Fibroblast of pulmonary artery (primary cell): ENCODE measurements at regions not wholly inside any gene's neighbourhood (a gene's known extent, or its start where the extent isn't known, plus 50 kb on each side); places are given as distances from the start of the nearest gene placed in this dataset.
"Not testable (repeated sequence)": the region's sequence is repeated elsewhere in the genome, so short reads cannot be mapped to it uniquely, and the experiment has no call there.

ENCODE experiments used
- DNase-seq: peaks from one replicate; pipeline ENCODE4 v3.0.0-alpha.2; 2010; ENCODE audit warnings: low read depth
- H3K4me3 ChIP-seq: replicated peaks from 2 replicates; pipeline ENCODE4 v1.5.1; 2011; ENCODE audit warnings: low read depth, mild to moderate bottlenecking, control low read depth, low read length, moderate library complexity
- TF ChIP-seq, protein P1 (sequence below): IDR thresholded peaks from 2 replicates; pipeline ENCODE4 v1.5.1; 2011; ENCODE audit warnings: mild to moderate bottlenecking, control low read depth, low read length, inconsistent platforms; ENCODE audit errors: missing control alignments

DNA sequence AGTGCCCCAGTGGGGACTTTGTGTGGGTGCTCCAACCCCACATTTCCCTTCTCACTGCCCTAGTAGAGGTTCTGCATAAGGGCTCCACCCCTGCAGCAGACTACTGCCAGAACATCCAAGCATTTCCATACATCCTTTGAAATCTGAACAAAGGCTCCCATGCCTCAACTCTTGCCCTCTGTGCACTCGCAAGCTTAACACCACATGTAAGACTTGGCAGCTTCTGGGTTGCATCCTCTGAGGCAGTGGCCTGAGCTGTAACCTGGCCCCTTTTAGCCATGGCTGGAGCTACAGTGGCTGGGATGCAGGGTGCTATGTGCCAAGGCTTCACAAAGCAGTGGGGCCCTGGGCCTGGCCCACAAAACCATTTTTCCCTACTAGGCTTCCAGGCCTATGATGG is 128.9 kb downstream of the TYW3 start:
- TF ChIP-seq, protein P1, sequence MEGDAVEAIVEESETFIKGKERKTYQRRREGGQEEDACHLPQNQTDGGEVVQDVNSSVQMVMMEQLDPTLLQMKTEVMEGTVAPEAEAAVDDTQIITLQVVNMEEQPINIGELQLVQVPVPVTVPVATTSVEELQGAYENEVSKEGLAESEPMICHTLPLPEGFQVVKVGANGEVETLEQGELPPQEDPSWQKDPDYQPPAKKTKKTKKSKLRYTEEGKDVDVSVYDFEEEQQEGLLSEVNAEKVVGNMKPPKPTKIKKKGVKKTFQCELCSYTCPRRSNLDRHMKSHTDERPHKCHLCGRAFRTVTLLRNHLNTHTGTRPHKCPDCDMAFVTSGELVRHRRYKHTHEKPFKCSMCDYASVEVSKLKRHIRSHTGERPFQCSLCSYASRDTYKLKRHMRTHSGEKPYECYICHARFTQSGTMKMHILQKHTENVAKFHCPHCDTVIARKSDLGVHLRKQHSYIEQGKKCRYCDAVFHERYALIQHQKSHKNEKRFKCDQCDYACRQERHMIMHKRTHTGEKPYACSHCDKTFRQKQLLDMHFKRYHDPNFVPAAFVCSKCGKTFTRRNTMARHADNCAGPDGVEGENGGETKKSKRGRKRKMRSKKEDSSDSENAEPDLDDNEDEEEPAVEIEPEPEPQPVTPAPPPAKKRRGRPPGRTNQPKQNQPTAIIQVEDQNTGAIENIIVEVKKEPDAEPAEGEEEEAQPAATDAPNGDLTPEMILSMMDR: no peak
- DNase-seq: no peak
- H3K4me3 ChIP-seq: no peak overlapping the region

DNA sequence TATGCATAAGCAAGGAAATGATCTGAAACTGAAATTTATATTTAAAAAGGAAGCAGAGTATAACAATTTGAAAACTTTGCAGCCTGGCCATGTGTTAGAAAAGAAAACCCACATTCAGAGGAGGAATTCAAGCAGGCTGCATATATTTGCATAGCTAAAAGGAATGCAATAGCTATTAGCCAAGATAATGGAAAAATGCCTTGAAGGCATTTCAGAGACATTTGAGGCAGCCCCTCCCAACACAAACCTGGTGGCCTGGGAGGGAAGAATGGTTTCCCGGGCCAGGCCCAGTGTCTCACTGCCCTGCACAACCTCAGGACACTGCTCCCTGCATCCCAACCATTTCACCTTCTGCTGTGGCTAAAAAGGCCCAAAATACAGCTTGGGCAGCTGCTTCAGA is 136.8 kb downstream of the TYW3 start:
- H3K4me3 ChIP-seq: no peak overlapping the region
- DNase-seq: no peak
- TF ChIP-seq, protein P1: no peak

DNA sequence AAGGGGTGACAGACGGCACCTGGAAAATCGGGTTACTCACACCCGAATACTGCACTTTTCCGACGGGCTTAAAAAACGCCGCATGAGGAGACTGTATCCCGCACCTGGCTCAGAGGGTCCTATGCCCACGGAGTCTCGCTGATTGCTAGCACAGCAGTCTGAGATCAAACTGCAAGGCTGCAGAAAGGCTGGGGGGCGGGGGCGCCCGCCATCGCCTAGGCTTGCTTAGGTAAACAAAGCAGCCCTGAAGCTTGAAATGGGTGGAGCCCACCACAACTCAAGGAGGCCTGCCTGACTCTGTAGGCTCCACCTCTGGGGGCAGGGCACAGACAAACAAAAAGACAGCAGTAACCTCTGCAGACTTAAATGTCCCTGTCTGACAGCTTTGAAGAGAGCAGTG is 144.4 kb downstream of the TYW3 start:
- not testable (repeated sequence) for H3K4me3 ChIP-seq, DNase-seq

DNA sequence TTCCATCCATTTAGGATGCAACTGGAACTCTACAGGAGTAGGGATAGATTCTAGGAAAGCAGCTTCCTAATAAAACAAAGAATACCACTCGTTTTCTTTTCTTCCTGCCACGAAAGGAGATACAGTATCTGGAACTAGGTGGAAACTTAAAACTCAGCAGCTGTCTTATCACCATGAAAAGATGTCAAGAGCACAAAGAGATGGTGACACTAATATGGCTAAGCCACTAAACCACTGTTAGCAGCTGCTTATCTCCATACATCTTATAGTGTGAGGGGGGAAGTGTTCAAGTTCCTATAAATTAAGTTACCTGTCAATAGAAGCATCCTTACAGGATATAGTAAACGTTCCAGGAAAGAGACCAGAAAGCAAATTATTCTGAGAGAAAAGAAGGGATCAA is 162.5 kb downstream of the TYW3 start:
- DNase-seq: no peak
- no peak overlapping the region for H3K4me3 ChIP-seq
- TF ChIP-seq, protein P1: no peak

DNA sequence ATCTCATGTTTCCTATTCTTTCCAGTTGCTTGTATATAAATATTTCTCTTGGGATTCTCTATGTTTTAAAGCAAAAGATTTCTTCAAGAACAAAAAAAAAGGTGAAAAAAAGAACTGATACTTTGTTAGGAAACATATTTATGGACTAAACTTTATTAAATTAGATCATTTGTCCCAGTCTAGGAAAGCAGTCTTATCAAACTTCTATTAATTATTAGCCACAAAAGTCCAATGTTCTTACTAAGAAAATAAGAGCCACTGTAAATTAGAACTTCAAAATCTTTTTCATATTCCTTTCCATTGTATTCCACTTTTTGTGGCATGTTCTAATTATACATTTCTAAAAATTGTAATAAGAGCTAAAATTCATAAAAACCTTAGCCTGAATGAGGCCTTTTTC is 175.2 kb downstream of the TYW3 start:
- no peak for DNase-seq
- TF ChIP-seq, protein P1: no peak
- H3K4me3 ChIP-seq: no peak overlapping the region

DNA sequence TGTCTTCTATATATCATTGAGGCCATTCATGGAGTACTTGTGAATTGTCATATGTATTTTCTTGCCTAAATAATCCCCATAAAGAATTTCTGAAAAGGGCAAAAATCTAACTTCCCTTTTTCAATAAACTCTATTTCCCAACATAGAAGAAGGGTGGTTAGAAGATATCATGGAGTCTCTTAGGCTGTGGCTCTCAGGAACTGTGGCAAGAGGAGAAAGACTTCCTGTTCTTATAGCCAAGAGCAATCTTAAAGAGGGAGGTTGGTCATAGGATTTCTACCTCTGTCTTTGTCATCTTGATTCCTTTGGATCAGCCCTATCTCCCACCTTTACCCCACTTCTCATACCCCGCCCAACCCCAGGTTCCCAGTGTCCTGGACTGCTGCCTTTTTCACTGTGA is 175.8 kb downstream of the TYW3 start:
- TF ChIP-seq, protein P1: no peak

DNA sequence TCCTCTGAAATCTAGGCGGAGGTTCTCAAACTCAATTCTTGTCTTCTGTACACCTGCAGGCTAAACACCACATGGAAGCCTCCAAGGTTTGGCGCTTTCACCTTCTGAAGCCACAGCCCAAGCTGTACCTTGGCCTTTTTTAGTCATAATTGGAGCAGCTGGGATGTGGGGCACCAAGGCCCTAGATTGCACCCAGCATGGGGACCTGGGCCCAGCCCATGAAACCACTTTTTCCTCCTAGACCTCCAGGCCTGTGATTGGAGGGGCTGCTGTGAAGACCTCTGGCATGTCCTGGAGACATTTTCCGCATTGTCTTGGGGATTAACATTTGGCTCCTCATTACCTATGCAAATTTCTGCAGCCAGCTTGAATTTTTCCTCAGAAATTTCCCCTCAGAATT is 181.0 kb downstream of the TYW3 start:
- no peak overlapping the region for H3K4me3 ChIP-seq
- no peak for DNase-seq
- TF ChIP-seq, protein P1: no peak

More for the DNA sequence above, 175.8 kb downstream of the TYW3 start:
- H3K4me3 ChIP-seq: no peak overlapping the region
- DNase-seq: no peak

DNA sequence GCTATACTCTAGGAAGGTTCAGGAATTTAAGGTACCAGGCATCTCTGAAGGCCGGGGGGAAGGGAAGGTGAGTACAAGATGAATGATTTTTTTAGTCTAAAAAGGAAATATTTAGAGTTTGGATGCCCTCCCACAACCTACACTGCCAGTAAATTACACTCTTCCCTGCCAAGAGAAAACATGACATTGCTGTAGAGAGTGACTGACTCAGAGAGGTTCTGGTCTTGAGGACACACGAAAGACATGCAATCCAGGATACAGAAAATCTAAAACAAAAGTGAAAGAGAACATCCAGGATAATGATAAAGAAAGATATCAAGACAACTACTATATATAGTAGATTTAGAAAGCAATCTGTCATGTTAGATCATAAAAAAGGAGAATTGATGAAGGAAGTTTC is 200.5 kb downstream of the TYW3 start:
- TF ChIP-seq, protein P1: no peak
- no peak overlapping the region for H3K4me3 ChIP-seq
- no peak for DNase-seq
